ENCODE measurements at regions not wholly inside any gene's neighbourhood (a gene's known extent, or its start where the extent isn't known, plus 50 kb on each side); places are given as distances from the start of the nearest gene placed in this dataset.

GRCh38 chr9:103552712-103553111 lies 541.4 kb upstream of the SMC2 start (continued):
- no peak for TF ChIP-seq ZNF416 (tag by site-specific recombination; IDR thresholded peaks at IDR 0.05)
- no peak for TF ChIP-seq ZNF223 (tag by site-specific recombination; IDR thresholded peaks at IDR 0.05)
- TF ChIP-seq ZNF626 (tag by site-specific recombination; IDR thresholded peaks at IDR 0.05) = no peak
- TF ChIP-seq ZNF19 (tag by site-specific recombination; IDR thresholded peaks at IDR 0.05; ENCODE audit: low read depth) = no peak
- no peak for TF ChIP-seq PRDM1 (tag by site-specific recombination; IDR thresholded peaks at IDR 0.05)
- no peak for TF ChIP-seq ZNF423 (tag by site-specific recombination; IDR thresholded peaks at IDR 0.05)
- TF ChIP-seq ZNF157 (tag by site-specific recombination; IDR thresholded peaks at IDR 0.05) = no peak

DNA sequence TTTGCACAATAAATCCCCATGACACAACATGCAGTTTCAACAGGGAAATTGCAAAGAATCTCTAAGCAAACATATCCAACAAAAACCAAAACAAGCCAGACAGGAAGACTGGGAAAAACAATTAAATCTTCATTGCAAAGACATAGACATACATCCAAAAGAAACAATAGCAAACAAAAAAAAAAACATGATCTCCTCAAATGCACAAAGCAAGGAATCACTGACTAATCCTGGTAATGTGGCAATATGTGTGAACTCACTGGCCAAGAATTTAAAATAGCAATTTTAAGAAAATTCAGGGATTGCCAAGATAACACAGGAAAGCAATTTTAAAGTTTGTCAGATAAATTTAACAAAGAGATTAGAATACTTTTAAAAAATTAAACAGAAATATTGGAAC lies 520.1 kb upstream of the SMC2 start:
- Histone ChIP-seq H3K4me3 (ENCODE audit: low read depth, low read length) (no peak overlapping the region), H3K4me1 (ENCODE audit: control insufficient read depth, insufficient read depth, low read length) (no peaks in the 10 kb centered on the region), H3K27ac (ENCODE audit: extremely low read depth, low read depth, low read length) (no peak overlapping the region), H3K9me3 (ENCODE audit: control insufficient read depth, insufficient read depth, low read depth, low read length) (no peaks in the 10 kb centered on the region), H3K36me3 (ENCODE audit: control insufficient read depth in 2 of 2, insufficient read depth in 1 of 2, low read length in 2 of 2) (no peaks in the 10 kb centered on the region)
- TF ChIP-seq GFI1B (tag by site-specific recombination; IDR thresholded peaks at IDR 0.05) (no peak), ZBTB7A (tag by site-specific recombination; IDR thresholded peaks at IDR 0.05; ENCODE audit: low read depth) (no peak), ZNF214 (tag by site-specific recombination; IDR thresholded peaks at IDR 0.05; ENCODE audit: borderline replicate concordance) (no peak), ZNF621 (tag by site-specific recombination; IDR thresholded peaks at IDR 0.05) (no peak), ZFP41 (tag by site-specific recombination; IDR thresholded peaks at IDR 0.05; ENCODE audit: borderline replicate concordance) (no peak), ZNF677 (tag by site-specific recombination; IDR thresholded peaks at IDR 0.05) (no peak), GLIS1 (tag by site-specific recombination; IDR thresholded peaks at IDR 0.05) (no peak), ZNF248 (tag by site-specific recombination; IDR thresholded peaks at IDR 0.05) (no peak), ZSCAN4 (tag by site-specific recombination; IDR thresholded peaks at IDR 0.05) (no peak), TSHZ1 (tag by site-specific recombination; IDR thresholded peaks at IDR 0.05; ENCODE audit: borderline replicate concordance) (no peak), ZNF138 (tag by site-specific recombination; IDR thresholded peaks at IDR 0.05; ENCODE audit: borderline replicate concordance) (no peak), ZFP3 (tag by site-specific recombination; IDR thresholded peaks at IDR 0.05; ENCODE audit: low read depth) (no peak), ZBTB44 (tag by site-specific recombination; IDR thresholded peaks at IDR 0.05) (no peak), ZNF2 (tag by site-specific recombination; IDR thresholded peaks at IDR 0.05) (no peak), ZNF394 (tag by site-specific recombination; IDR thresholded peaks at IDR 0.05; ENCODE audit: borderline replicate concordance) (no peak)
- TF ChIP-seq, protein P1, sequence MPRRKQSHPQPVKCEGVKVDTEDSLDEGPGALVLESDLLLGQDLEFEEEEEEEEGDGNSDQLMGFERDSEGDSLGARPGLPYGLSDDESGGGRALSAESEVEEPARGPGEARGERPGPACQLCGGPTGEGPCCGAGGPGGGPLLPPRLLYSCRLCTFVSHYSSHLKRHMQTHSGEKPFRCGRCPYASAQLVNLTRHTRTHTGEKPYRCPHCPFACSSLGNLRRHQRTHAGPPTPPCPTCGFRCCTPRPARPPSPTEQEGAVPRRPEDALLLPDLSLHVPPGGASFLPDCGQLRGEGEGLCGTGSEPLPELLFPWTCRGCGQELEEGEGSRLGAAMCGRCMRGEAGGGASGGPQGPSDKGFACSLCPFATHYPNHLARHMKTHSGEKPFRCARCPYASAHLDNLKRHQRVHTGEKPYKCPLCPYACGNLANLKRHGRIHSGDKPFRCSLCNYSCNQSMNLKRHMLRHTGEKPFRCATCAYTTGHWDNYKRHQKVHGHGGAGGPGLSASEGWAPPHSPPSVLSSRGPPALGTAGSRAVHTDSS (tag by site-specific recombination; IDR thresholded peaks at IDR 0.05) = no peak
- TF ChIP-seq, protein P2, sequence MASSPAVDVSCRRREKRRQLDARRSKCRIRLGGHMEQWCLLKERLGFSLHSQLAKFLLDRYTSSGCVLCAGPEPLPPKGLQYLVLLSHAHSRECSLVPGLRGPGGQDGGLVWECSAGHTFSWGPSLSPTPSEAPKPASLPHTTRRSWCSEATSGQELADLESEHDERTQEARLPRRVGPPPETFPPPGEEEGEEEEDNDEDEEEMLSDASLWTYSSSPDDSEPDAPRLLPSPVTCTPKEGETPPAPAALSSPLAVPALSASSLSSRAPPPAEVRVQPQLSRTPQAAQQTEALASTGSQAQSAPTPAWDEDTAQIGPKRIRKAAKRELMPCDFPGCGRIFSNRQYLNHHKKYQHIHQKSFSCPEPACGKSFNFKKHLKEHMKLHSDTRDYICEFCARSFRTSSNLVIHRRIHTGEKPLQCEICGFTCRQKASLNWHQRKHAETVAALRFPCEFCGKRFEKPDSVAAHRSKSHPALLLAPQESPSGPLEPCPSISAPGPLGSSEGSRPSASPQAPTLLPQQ (tag by site-specific recombination; IDR thresholded peaks at IDR 0.05) = no peak
- TF ChIP-seq, protein P3, sequence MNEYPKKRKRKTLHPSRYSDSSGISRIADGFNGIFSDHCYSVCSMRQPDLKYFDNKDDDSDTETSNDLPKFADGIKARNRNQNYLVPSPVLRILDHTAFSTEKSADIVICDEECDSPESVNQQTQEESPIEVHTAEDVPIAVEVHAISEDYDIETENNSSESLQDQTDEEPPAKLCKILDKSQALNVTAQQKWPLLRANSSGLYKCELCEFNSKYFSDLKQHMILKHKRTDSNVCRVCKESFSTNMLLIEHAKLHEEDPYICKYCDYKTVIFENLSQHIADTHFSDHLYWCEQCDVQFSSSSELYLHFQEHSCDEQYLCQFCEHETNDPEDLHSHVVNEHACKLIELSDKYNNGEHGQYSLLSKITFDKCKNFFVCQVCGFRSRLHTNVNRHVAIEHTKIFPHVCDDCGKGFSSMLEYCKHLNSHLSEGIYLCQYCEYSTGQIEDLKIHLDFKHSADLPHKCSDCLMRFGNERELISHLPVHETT (tag by site-specific recombination; IDR thresholded peaks at IDR 0.05) = no peak
- TF ChIP-seq, protein P4, sequence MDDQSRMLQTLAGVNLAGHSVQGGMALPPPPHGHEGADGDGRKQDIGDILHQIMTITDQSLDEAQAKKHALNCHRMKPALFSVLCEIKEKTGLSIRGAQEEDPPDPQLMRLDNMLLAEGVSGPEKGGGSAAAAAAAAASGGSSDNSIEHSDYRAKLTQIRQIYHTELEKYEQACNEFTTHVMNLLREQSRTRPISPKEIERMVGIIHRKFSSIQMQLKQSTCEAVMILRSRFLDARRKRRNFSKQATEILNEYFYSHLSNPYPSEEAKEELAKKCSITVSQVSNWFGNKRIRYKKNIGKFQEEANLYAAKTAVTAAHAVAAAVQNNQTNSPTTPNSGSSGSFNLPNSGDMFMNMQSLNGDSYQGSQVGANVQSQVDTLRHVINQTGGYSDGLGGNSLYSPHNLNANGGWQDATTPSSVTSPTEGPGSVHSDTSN (CRISPR knock-in tag; IDR thresholded peaks at IDR 0.05) = no peak
- CTCF ChIA-PET = no interaction called here
- POLR2A ChIA-PET = no interaction called here
